ENCODE measurements at regions not wholly inside any gene's neighbourhood (a gene's known extent, or its start where the extent isn't known, plus 50 kb on each side); places are given as distances from the start of the nearest gene placed in this dataset.
A peak's percentile ranks its signal among the peaks of the same experiment; 100 is the strongest.

GRCh38 chr14:26137161-26137560, 460.7 kb downstream of the NOVA1 start:
- TF ChIP-seq, protein P1, sequence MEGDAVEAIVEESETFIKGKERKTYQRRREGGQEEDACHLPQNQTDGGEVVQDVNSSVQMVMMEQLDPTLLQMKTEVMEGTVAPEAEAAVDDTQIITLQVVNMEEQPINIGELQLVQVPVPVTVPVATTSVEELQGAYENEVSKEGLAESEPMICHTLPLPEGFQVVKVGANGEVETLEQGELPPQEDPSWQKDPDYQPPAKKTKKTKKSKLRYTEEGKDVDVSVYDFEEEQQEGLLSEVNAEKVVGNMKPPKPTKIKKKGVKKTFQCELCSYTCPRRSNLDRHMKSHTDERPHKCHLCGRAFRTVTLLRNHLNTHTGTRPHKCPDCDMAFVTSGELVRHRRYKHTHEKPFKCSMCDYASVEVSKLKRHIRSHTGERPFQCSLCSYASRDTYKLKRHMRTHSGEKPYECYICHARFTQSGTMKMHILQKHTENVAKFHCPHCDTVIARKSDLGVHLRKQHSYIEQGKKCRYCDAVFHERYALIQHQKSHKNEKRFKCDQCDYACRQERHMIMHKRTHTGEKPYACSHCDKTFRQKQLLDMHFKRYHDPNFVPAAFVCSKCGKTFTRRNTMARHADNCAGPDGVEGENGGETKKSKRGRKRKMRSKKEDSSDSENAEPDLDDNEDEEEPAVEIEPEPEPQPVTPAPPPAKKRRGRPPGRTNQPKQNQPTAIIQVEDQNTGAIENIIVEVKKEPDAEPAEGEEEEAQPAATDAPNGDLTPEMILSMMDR (conservative IDR thresholded peaks at IDR 0.05; ENCODE audit: low read depth, low read length) = peak; percentile 53
- TF ChIP-seq EZH2 (IDR thresholded peaks at IDR 0.05; ENCODE audit: borderline replicate concordance, low read depth, low read length, poor library complexity, severe bottlenecking) = no peak

Data from A673 (cell line).